Ovary (tissue), 3 donors: ENCODE measurements at regions not wholly inside any gene's neighbourhood (a gene's known extent, or its start where the extent isn't known, plus 50 kb on each side); places are given as distances from the start of the nearest gene placed in this dataset.

Source experiments
- CTCF ChIP-seq, 3 donors: fragments of 450-650 bp in 2 of 3; fragments of 200-600 bp in 1 of 3; IDR thresholded peaks; one replicate each; pipeline versions ENCODE4 v1.5.1 to v1.8.0; 2016 to 2022; ENCODE audit warnings: antibody characterized with exemption in 3 of 3, mild to moderate bottlenecking in 1 of 3
- EP300 ChIP-seq: sonication (generic); formaldehyde crosslinking; IDR thresholded peaks from one replicate; pipeline ENCODE4 v1.6.1; 2017; ENCODE audit warnings: antibody characterized with exemption
- POLR2A ChIP-seq: fragments of 450-650 bp; IDR thresholded peaks from one replicate; pipeline ENCODE4 v1.6.1; 2017; ENCODE audit warnings: antibody characterized with exemption, mild to moderate bottlenecking, moderate library complexity
- donor health status: DM: no; HTN: no; CAD: no.

DNA sequence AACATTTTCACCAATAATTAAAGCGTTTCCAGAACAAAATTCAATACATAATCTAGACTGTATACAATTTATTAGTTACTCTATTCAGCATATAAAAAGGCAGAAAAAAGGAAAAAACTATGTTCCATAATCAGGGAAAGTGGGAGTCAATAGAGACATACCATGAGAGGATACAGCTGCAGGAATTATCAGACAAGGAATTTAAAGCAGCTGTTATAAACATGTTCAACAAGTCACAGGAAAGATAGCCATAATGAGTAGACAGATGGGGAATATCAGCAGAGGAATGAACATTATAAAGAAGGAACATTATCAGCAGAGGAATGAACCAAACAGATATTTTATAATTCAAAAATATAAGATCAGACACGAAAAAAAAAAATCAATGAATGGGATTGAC lies 500.6 kb upstream of the RPS6KA3 start:
- TF ChIP-seq CTCF (IDR thresholded peaks at IDR 0.05) (no peak), EP300 (no peak), POLR2A (no peak)
